Activated CD4-positive, alpha-beta T cell treated with anti-CD3 and anti-CD28 coated beads for 24 hours (primary cell): ENCODE measurements at regions not wholly inside any gene's neighbourhood (a gene's known extent, or its start where the extent isn't known, plus 50 kb on each side); places are given as distances from the start of the nearest gene placed in this dataset.

Experiments used
- DNase-seq, 2 donors: peaks; one replicate each; pipeline ENCODE4 v3.0.0-alpha.2; 2020; ENCODE audit warnings: low read depth in 2 of 2

DNA sequence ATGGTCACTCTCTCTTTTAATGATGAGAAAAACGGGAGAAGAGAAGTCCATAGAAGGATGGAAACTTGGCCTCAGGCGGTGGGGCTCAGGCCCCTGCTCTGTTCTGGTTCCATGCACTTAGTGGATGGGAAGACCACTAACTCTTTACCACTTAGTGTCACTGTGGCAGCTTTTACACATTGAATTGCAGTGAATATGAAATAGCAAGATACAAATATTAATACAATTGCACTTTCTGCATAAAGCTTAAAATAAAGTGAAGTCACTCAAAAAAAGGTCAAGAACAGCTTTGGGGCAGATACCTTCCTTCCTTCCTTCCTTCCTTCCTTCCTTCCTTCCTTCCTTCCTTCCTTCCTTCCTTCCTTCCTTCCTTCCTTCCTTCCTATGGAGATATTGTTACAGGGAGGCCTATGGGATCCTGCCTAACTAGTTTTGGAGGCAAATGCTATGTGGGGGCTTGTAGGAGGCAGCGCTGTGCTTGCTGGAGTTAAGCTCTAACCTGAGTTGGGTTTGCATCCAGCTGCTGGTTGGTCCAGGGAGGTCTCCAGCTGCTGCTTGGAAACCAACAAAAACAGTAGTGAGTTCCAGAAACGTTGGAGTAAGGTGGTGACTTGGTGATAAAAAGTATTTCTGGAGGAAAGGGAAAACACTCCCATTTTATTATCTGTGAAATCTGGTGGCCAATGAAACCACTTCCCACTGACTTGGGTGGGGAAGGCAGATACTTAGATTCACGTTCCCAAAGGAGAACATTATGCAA lies 62.3 kb upstream of the NKX2-2 start:
- DNase-seq, result no peak

DNA sequence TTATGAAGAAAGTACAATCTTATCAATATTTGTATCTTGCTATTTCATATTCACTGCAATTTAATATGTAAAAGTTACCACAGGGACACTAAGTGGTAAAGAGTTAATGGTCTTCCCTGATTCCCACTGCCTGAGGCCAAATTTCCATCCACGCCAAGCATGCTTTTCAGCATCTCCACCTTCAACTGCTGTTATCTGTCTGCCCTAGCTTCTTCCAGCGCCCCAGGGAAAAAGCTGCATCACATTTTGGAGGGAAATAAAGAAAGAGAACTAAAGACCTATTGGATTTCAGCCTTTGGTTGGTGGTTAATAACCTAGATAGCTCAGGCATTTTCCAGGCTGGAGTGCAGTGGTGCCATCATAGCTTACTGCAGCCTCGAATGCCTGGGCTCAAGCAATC lies 61.3 kb upstream of the NKX2-2 start:
- DNase-seq, result no peak

GRCh38 chr20:21574443-21574842 lies 60.6 kb upstream of the NKX2-2 start:
- no peak for DNase-seq

- no peak for DNase-seq
Observed at GRCh38 chr20:21573259-21573658, 59.4 kb upstream of the NKX2-2 start.

- no peak for DNase-seq
Observed at GRCh38 chr20:21571841-21572690, 58.2 kb upstream of the NKX2-2 start.

DNA sequence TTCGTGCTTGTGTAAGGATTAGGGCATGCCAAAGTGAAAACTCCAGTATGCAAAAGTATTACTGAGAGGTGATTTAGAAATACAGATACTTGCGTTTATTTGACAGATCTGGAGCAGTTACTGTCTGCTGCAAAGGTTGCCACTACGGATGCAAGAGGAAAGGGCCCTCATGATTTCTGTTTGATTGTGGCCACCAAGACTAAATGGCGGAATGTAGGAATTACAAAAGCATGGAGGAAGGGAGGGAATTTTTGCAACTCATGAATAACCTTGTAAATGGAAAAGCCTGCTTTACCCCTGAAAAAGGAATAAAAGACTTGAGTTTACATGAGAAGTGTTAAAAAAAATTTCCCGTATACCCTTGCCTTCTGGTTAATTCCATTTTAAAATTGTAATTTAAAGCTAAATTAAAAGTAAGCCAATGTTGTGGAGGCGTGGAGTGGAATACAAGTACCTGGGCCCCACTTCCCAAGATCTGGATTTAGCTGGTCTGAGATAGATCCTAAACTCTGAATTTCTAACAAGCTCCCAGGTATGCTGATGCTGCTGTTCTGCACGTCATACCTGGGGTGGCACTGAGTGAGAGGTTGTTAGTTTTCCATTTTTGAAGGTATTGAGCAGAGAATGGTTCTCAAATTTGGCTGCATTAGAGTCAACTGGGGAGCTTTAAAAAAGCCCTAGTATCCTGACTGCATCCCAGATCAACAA lies 56.6 kb upstream of the NKX2-2 start:
- no peak for DNase-seq

- no peak for DNase-seq
Observed at GRCh38 chr20:21569586-21569985, 55.7 kb upstream of the NKX2-2 start.

- DNase-seq, result no peak
Observed at GRCh38 chr20:21564127-21564773, 50.4 kb upstream of the NKX2-2 start.
